Keratinocyte (primary cell): ENCODE measurements at regions not wholly inside any gene's neighbourhood (a gene's known extent, or its start where the extent isn't known, plus 50 kb on each side); places are given as distances from the start of the nearest gene placed in this dataset.
A peak's percentile ranks its signal among the peaks of the same experiment; 100 is the strongest.

ENCODE experiments used
- DNase-seq: peaks from one replicate; pipeline ENCODE4 v3.0.0-alpha.2; 2011; ENCODE audit warnings: low read depth, missing footprints, low spot score
- FAIRE-seq: peaks from 2 replicates; lab custom pipeline; 2011; peaks lifted over from hg19 to GRCh38; lab: Jason Lieb, UNC
- H2AFZ ChIP-seq: 2 replicates; pipeline ENCODE4 v1.6.0; 2012; ENCODE audit warnings: low read length, control low read depth, inconsistent platforms; ENCODE audit not compliant: control insufficient read depth
- H3K27ac ChIP-seq: 2 replicates; pipeline ENCODE4 v1.5.1; 2011; ENCODE audit warnings: low read length; ENCODE audit not compliant: control insufficient read depth, insufficient read depth
- H3K27me3 ChIP-seq: 3 replicates; pipeline ENCODE4 v1.6.0; 2011; ENCODE audit warnings: low read length; ENCODE audit not compliant: control insufficient read depth, insufficient read depth; ENCODE audit errors: extremely low read depth
- H3K36me3 ChIP-seq, 2 experiments: 2 replicates in 1 of 2; 3 replicates in 1 of 2; pipeline ENCODE4 v1.5.1; 2011; ENCODE audit warnings: low read length in 2 of 2, mild to moderate bottlenecking in 1 of 2; ENCODE audit not compliant: control insufficient read depth in 2 of 2, insufficient read depth in 2 of 2; ENCODE audit errors: extremely low read depth in 1 of 2
- H3K4me1 ChIP-seq: 3 replicates; pipeline ENCODE4 v1.5.1; 2011; ENCODE audit warnings: low read length; ENCODE audit not compliant: control insufficient read depth, insufficient read depth; ENCODE audit errors: extremely low read depth
- H3K4me2 ChIP-seq: 3 replicates; pipeline ENCODE4 v1.6.0; 2011; ENCODE audit warnings: low read depth, low read length; ENCODE audit not compliant: control insufficient read depth, insufficient read depth; ENCODE audit errors: extremely low read depth
- H3K4me3 ChIP-seq, 3 experiments: fragments of 200-600 bp in 1 of 3; sonication (generic) in 1 of 3; 2 replicates in 2 of 3; 3 replicates in 1 of 3; pipeline ENCODE4 v1.5.1; 2011 to 2016; ENCODE audit warnings: low read length in 3 of 3, mild to moderate bottlenecking in 3 of 3, control low read depth in 2 of 3, inconsistent platforms in 1 of 3, low read depth in 1 of 3, mixed read lengths in 1 of 3, mixed run types in 1 of 3, moderate library complexity in 1 of 3; ENCODE audit not compliant: control insufficient read depth in 2 of 3, insufficient read depth in 2 of 3; ENCODE audit errors: extremely low read depth in 1 of 3
- H3K79me2 ChIP-seq: 2 replicates; pipeline ENCODE4 v1.6.0; 2012; ENCODE audit warnings: low read length; ENCODE audit not compliant: control insufficient read depth, insufficient read depth
- H3K9ac ChIP-seq: 3 replicates; pipeline ENCODE4 v1.6.0; 2011; ENCODE audit warnings: low read length; ENCODE audit not compliant: control insufficient read depth, insufficient read depth; ENCODE audit errors: extremely low read depth
- H3K9me1 ChIP-seq: 3 replicates; pipeline ENCODE4 v1.6.0; 2011; ENCODE audit warnings: low read length; ENCODE audit not compliant: control insufficient read depth, insufficient read depth; ENCODE audit errors: extremely low read depth
- H3K9me3 ChIP-seq: 2 replicates; pipeline ENCODE4 v1.5.1; 2012; ENCODE audit warnings: low read depth, low read length; ENCODE audit not compliant: control insufficient read depth
- H4K20me1 ChIP-seq: 3 replicates; pipeline ENCODE4 v1.6.0; 2011; ENCODE audit warnings: low read length; ENCODE audit not compliant: control insufficient read depth, insufficient read depth; ENCODE audit errors: extremely low read depth
- CTCF ChIP-seq, 3 experiments: IDR thresholded peaks in 1 of 3; conservative IDR thresholded peaks in 1 of 3; optimal IDR thresholded peaks in 1 of 3; 2 replicates in 2 of 3; 3 replicates in 1 of 3; pipeline versions ENCODE3 to v1.5.1; 2011; ENCODE audit warnings: low read length in 3 of 3, mild to moderate bottlenecking in 3 of 3, moderate library complexity in 2 of 3, control low read depth in 1 of 3, inconsistent platforms in 1 of 3; ENCODE audit not compliant: insufficient read depth in 2 of 3; ENCODE audit errors: extremely low read depth in 1 of 3
- EZH2 ChIP-seq: IDR thresholded peaks from one replicate; pipeline ENCODE4 v1.6.1; 2012; ENCODE audit warnings: inconsistent platforms, mild to moderate bottlenecking, low read length, moderate library complexity
- dilution Hi-C: fragments of 300-500 bp; cut with MboI; formaldehyde crosslinking; loops from one replicate; pipeline ENCODE4 v1.7.0; 2020; ENCODE audit warnings: low sequenced_read_pairs; ENCODE audit not compliant: extremely low pct_ligation_motif_present

- Histone ChIP-seq H3K4me2 (peak overlapping the region; percentile 72), H3K4me1 (peaks cover 62% of the 10 kb centered on the region), H3K27ac (peak overlapping the region; percentile 49), H3K9me1 (no peaks in the 10 kb centered on the region), H2AFZ (no peak overlapping the region), H3K79me2 (no peaks in the 10 kb centered on the region), H3K36me3 (no peaks in the 10 kb centered on the region), H3K9ac (peak overlapping the region; percentile 48), H3K27me3 (no peaks in the 10 kb centered on the region), H3K4me3 (peak overlapping the region in 1 of 3 experiments; percentile 18), H3K9me3 (no peaks in the 10 kb centered on the region), H4K20me1 (no peaks in the 10 kb centered on the region)
- DNase-seq (no peak), FAIRE-seq (no peak)
- no peak for TF ChIP-seq CTCF (optimal IDR thresholded peaks at IDR 0.05 in 1 of 3, IDR thresholded peaks at IDR 0.05 in 1 of 3, conservative IDR thresholded peaks at IDR 0.05 in 1 of 3; ENCODE audit: extremely low read depth in 1 of 3, insufficient read depth in 2 of 3, low read length in 3 of 3)
- TF ChIP-seq EZH2 = no peak
- dilution Hi-C loops = no loop called here
Measured at GRCh38 chr21:38989379-38989744, 183.6 kb downstream of the ETS2 start.

GRCh38 chr21:38988509-38989378, 183.0 kb downstream of the ETS2 start:
- peaks cover 56% of the 10 kb centered on the region for H3K4me1 ChIP-seq
- peak overlapping the region; percentile 48 for H3K9ac ChIP-seq
- no peaks in the 10 kb centered on the region for H3K9me3 ChIP-seq
- dilution Hi-C loops = no loop called here
- FAIRE-seq = no peak
- no peaks in the 10 kb centered on the region for H3K79me2 ChIP-seq
- H3K27ac ChIP-seq = peak overlapping the region; percentile 49
- no peak overlapping the region for H3K4me3 ChIP-seq
- no peak for TF ChIP-seq EZH2
- no peak for TF ChIP-seq CTCF (optimal IDR thresholded peaks at IDR 0.05 in 1 of 3, IDR thresholded peaks at IDR 0.05 in 1 of 3, conservative IDR thresholded peaks at IDR 0.05 in 1 of 3; ENCODE audit: extremely low read depth in 1 of 3, insufficient read depth in 2 of 3, low read length in 3 of 3)
- H3K36me3 ChIP-seq = no peaks in the 10 kb centered on the region
- DNase-seq = no peak
- peak overlapping the region; percentile 72 for H3K4me2 ChIP-seq
- no peak overlapping the region for H2AFZ ChIP-seq
- no peaks in the 10 kb centered on the region for H3K9me1 ChIP-seq
- H3K27me3 ChIP-seq = no peaks in the 10 kb centered on the region
- H4K20me1 ChIP-seq = no peaks in the 10 kb centered on the region
